ENCODE measurements at regions not wholly inside any gene's neighbourhood (a gene's known extent, or its start where the extent isn't known, plus 50 kb on each side); places are given as distances from the start of the nearest gene placed in this dataset.
"Not testable (repeated sequence)": the region's sequence is repeated elsewhere in the genome, so short reads cannot be mapped to it uniquely, and the experiment has no call there.

DNA sequence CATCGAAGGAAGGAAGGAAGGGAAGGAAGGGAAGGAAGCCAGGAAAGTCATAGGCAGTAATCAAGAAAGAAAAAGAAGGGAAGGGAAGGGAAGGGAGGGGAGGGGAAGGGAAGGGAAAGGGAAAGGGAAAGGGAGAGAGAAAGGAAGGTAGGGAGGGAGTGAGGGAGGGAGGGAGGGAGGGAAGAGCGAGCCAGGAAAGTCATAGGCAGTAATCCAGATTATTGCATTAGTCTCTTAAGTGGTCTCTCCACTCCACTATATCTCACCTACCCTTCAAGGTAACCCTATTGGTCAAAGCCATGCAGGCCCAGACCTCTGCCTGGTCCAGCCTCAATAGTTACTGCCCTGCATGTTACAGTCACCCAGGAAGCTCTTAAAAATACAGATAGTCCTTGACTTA lies 106.2 kb upstream of the RAP2B start:
- DNase-seq (ENCODE audit: low spot score in 2 of 2) = no peak
- H3K36me3 ChIP-seq = no peaks in the 10 kb centered on the region
- H3K4me1 ChIP-seq = peaks cover 21% of the 10 kb centered on the region
- H3K27ac ChIP-seq = no peak overlapping the region
- TF ChIP-seq, protein P1, sequence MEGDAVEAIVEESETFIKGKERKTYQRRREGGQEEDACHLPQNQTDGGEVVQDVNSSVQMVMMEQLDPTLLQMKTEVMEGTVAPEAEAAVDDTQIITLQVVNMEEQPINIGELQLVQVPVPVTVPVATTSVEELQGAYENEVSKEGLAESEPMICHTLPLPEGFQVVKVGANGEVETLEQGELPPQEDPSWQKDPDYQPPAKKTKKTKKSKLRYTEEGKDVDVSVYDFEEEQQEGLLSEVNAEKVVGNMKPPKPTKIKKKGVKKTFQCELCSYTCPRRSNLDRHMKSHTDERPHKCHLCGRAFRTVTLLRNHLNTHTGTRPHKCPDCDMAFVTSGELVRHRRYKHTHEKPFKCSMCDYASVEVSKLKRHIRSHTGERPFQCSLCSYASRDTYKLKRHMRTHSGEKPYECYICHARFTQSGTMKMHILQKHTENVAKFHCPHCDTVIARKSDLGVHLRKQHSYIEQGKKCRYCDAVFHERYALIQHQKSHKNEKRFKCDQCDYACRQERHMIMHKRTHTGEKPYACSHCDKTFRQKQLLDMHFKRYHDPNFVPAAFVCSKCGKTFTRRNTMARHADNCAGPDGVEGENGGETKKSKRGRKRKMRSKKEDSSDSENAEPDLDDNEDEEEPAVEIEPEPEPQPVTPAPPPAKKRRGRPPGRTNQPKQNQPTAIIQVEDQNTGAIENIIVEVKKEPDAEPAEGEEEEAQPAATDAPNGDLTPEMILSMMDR (IDR thresholded peaks at IDR 0.05) = no peak
- TF ChIP-seq POLR2A (IDR thresholded peaks at IDR 0.05) = no peak
- no peak for TF ChIP-seq EP300 (IDR thresholded peaks at IDR 0.05)
- TF ChIP-seq POLR2AphosphoS5 (IDR thresholded peaks at IDR 0.05) = no peak
- no peaks in the 10 kb centered on the region for H3K9me3 ChIP-seq
- H3K4me3 ChIP-seq = no peak overlapping the region
- H3K27me3 ChIP-seq = no peaks in the 10 kb centered on the region
- 94% methylated on average over 2 of the region's 2 CpGs for WGBS

DNA sequence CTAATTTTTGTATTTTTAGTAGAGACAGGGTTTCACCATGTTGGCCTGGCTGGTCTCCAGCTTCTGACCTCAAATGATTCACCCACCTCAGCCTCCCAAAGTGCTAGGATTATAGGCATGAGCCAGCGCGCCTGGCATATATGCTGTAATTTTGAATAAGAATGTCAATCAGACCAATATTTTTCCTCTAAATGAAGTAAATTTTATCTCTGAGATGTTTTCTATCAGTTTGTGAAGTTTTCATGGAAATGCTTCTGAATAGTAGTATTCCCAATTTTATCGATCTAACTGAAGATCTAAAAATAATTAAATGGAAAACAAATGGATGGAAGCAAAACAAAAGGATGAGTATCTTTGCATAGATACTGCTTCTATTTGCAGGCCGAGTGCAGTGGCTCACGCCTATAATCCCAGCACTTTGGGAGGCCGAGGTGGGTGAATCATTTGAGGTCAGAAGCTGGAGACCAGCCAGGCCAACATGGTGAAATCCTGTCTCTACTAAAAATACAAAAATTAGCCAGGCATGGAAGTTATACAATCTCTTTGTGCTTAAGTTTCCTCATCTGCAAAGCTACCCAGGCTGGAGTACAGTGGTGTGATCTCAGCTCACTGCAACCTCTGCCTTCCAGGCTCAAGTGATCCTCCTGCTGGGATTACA lies 103.9 kb upstream of the RAP2B start:
- 61% methylated on average over 6 of the region's 6 CpGs for WGBS
- not testable (repeated sequence) for H3K27ac ChIP-seq

DNA sequence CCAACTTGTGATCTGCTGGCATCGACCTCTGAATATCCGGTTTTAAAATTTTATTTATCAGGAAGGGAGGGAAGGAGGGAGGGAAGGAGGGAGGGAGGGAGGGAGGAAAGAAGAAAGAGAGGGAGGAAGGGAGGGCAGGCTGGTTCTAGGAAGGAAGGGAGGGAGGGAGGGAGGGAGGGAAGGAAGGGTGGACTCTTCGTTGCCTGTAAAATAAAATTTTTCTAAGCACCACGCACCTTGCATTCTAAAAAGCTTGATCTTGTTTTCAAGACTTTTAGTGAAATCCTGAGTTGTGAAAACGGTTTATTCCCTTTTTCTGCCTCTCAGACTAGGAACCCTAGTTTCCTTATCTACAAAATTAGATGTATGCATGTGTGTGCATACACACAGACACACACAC lies 101.7 kb upstream of the RAP2B start:
- H3K9me3 ChIP-seq = no peaks in the 10 kb centered on the region
- no peaks in the 10 kb centered on the region for H3K36me3 ChIP-seq
- no peaks in the 10 kb centered on the region for H3K27me3 ChIP-seq
- no peak for TF ChIP-seq POLR2A (IDR thresholded peaks at IDR 0.05)
- no peak for TF ChIP-seq POLR2AphosphoS5 (IDR thresholded peaks at IDR 0.05)
- TF ChIP-seq, protein P1 (IDR thresholded peaks at IDR 0.05) = no peak
- TF ChIP-seq EP300 (IDR thresholded peaks at IDR 0.05) = no peak
- DNase-seq (ENCODE audit: low spot score in 2 of 2) = no peak
- 52% methylated on average over 5 of the region's 5 CpGs for WGBS
- no peak overlapping the region for H3K4me3 ChIP-seq
- peaks cover 3% of the 10 kb centered on the region for H3K4me1 ChIP-seq
- H3K27ac ChIP-seq = no peak overlapping the region

More for the DNA sequence above, 103.9 kb upstream of the RAP2B start:
- H3K27me3 ChIP-seq; H3K4me1 ChIP-seq; H3K36me3 ChIP-seq; DNase-seq (ENCODE audit: low spot score in 2 of 2); H3K9me3 ChIP-seq; H3K4me3 ChIP-seq: not testable (repeated sequence)

DNA sequence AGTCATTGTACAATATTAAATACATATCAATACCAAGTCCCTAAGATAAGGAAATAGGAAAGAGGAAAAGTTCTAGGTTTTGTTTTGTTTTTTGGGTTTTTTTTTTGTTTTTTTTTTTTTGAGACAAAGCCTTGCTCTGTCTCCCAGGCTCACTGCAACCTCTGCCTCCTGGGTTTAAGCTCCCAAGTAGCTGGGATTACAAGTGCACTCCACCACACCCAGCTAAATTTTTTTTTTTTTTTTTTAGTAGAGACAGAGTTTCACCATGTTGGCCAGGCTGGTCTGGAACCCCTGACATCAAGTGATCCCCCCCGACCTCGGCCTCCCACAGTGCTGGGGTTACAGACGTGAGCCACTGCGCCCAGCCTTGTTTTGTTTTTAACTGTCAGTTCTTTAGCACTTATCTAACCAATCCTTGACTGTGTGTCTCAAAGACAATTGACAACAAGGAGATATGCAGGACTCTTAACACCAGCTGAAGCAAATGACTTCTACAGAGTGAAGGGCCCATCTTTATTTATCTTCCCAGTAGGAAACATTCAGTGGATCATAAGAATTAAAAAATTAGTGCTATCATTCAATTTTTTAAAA lies 100.0 kb upstream of the RAP2B start:
- Histone ChIP-seq H3K27me3 (no peaks in the 10 kb centered on the region), H3K36me3 (no peaks in the 10 kb centered on the region), H3K4me3 (no peak overlapping the region), H3K27ac (no peak overlapping the region), H3K4me1 (peaks cover 3% of the 10 kb centered on the region), H3K9me3 (no peaks in the 10 kb centered on the region)
- 90% methylated on average over 4 of the region's 4 CpGs for WGBS
- no peak for DNase-seq (ENCODE audit: low spot score in 2 of 2)
- TF ChIP-seq POLR2A (IDR thresholded peaks at IDR 0.05) (no peak), EP300 (IDR thresholded peaks at IDR 0.05) (no peak)
- TF ChIP-seq, protein P1 (IDR thresholded peaks at IDR 0.05) = no peak

DNA sequence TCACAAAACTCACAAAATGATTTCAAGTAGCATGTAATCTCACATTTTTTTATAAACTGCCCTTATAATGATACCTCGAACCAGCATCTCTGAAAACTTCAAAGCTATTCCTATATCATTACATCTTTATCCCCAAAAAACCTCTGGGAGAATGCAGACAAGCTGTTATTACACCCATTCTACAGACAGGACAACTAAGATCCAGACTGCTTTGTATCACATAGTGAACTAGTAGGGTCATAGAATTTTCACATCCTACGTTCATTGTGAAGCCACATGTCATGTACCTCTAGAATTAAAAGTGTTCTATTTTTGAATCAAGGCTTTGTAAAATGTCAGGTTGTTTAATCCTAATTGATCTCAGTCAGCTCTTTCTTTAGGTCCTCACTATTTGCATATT lies 98.7 kb upstream of the RAP2B start:
- 89% methylated on average over 2 of the region's 2 CpGs for WGBS
- no peaks in the 10 kb centered on the region for H3K9me3 ChIP-seq
- no peak for TF ChIP-seq POLR2AphosphoS5 (IDR thresholded peaks at IDR 0.05)
- TF ChIP-seq EP300 (IDR thresholded peaks at IDR 0.05) = no peak
- TF ChIP-seq, protein P1 (IDR thresholded peaks at IDR 0.05) = no peak
- no peak for TF ChIP-seq POLR2A (IDR thresholded peaks at IDR 0.05)
- no peaks in the 10 kb centered on the region for H3K27me3 ChIP-seq
- no peak overlapping the region for H3K4me3 ChIP-seq
- no peaks in the 10 kb centered on the region for H3K36me3 ChIP-seq
- no peak for DNase-seq (ENCODE audit: low spot score in 2 of 2)
- peaks cover 3% of the 10 kb centered on the region for H3K4me1 ChIP-seq
- H3K27ac ChIP-seq = no peak overlapping the region
